Type B pancreatic cell (in vitro differentiated cells): ENCODE measurements at regions not wholly inside any gene's neighbourhood (a gene's known extent, or its start where the extent isn't known, plus 50 kb on each side); places are given as distances from the start of the nearest gene placed in this dataset.
A peak's percentile ranks its signal among the peaks of the same experiment; 100 is the strongest.

Experiments used
- DNase-seq: peaks from one replicate; pipeline ENCODE4 v3.0.0; 2021; ENCODE audit warnings: mixed read lengths; ENCODE audit not compliant: unreplicated experiment; ENCODE audit errors: extremely low spot score
- H3K27ac Mint-ChIP-seq: 2 replicates; pipeline ENCODE4 v1.8.0; 2021; ENCODE audit warnings: mild to moderate bottlenecking, mixed read lengths
- H3K27me3 Mint-ChIP-seq: 2 replicates; pipeline ENCODE4 v1.8.0; 2021; ENCODE audit warnings: mixed read lengths
- H3K36me3 Mint-ChIP-seq: 2 replicates; pipeline ENCODE4 v1.8.0; 2021; ENCODE audit warnings: mixed read lengths
- H3K4me1 Mint-ChIP-seq: one replicate; pipeline ENCODE4 v1.8.0; 2021; ENCODE audit warnings: mixed read lengths; ENCODE audit not compliant: unreplicated experiment
- H3K4me3 Mint-ChIP-seq: 2 replicates; pipeline ENCODE4 v1.8.0; 2021; ENCODE audit warnings: mild to moderate bottlenecking, mixed read lengths
- H3K9me3 Mint-ChIP-seq: 2 replicates; pipeline ENCODE4 v1.8.0; 2021; ENCODE audit warnings: mixed read lengths
- TF ChIP-seq, protein P1 (sequence below): fragments of 200-600 bp; sonication (generic); conservative IDR thresholded peaks from 2 replicates; pipeline ENCODE4 v1.5.0; 2021; ENCODE audit warnings: antibody characterized with exemption, mild to moderate bottlenecking

GRCh38 chr12:63318933-63319332 lies 167.9 kb upstream of the AVPR1A start:
- TF ChIP-seq, protein P1, sequence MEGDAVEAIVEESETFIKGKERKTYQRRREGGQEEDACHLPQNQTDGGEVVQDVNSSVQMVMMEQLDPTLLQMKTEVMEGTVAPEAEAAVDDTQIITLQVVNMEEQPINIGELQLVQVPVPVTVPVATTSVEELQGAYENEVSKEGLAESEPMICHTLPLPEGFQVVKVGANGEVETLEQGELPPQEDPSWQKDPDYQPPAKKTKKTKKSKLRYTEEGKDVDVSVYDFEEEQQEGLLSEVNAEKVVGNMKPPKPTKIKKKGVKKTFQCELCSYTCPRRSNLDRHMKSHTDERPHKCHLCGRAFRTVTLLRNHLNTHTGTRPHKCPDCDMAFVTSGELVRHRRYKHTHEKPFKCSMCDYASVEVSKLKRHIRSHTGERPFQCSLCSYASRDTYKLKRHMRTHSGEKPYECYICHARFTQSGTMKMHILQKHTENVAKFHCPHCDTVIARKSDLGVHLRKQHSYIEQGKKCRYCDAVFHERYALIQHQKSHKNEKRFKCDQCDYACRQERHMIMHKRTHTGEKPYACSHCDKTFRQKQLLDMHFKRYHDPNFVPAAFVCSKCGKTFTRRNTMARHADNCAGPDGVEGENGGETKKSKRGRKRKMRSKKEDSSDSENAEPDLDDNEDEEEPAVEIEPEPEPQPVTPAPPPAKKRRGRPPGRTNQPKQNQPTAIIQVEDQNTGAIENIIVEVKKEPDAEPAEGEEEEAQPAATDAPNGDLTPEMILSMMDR = no peak
- H3K27ac Mint-ChIP-seq = no peak overlapping the region
- H3K27me3 Mint-ChIP-seq = no peaks in the 10 kb centered on the region
- DNase-seq = no peak
- H3K4me1 Mint-ChIP-seq = no peaks in the 10 kb centered on the region
- H3K9me3 Mint-ChIP-seq = no peaks in the 10 kb centered on the region
- H3K4me3 Mint-ChIP-seq = no peak overlapping the region
- no peaks in the 10 kb centered on the region for H3K36me3 Mint-ChIP-seq

DNA sequence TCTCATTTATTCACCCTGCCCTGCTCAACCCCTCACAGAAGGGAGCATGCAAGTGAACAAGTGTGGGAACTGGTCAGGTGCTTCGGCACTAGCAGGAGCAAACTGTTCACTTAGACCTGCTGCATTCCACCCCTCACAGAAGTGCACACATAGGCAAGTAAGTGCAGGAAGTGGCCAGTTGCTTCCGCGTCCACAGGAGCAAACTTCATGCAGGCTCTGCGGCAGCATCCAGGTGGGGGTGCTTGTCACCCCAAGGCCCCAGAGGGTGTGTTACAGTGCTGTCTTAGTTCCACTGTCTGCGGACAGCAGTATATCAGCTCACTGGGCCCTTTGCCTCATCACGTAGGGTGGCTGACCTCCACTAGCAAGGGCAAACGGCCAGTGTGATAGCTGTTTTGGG lies 167.3 kb upstream of the AVPR1A start:
- TF ChIP-seq, protein P1 = no peak

GRCh38 chr12:63317880-63318279 lies 166.9 kb upstream of the AVPR1A start:
- no peak overlapping the region for H3K27ac Mint-ChIP-seq
- TF ChIP-seq, protein P1 = no peak
- H3K9me3 Mint-ChIP-seq = no peaks in the 10 kb centered on the region
- H3K4me1 Mint-ChIP-seq = no peaks in the 10 kb centered on the region
- no peaks in the 10 kb centered on the region for H3K27me3 Mint-ChIP-seq
- no peak for DNase-seq
- no peaks in the 10 kb centered on the region for H3K36me3 Mint-ChIP-seq
- H3K4me3 Mint-ChIP-seq = no peak overlapping the region

More for the DNA sequence above, 167.3 kb upstream of the AVPR1A start:
- H3K27ac Mint-ChIP-seq = no peak overlapping the region
- H3K36me3 Mint-ChIP-seq = no peaks in the 10 kb centered on the region
- no peaks in the 10 kb centered on the region for H3K9me3 Mint-ChIP-seq
- H3K4me1 Mint-ChIP-seq = no peaks in the 10 kb centered on the region
- no peaks in the 10 kb centered on the region for H3K27me3 Mint-ChIP-seq
- H3K4me3 Mint-ChIP-seq = no peak overlapping the region
- DNase-seq = no peak

- no peaks in the 10 kb centered on the region for H3K9me3 Mint-ChIP-seq
- no peak overlapping the region for H3K4me3 Mint-ChIP-seq
- H3K4me1 Mint-ChIP-seq = no peaks in the 10 kb centered on the region
- DNase-seq = no peak
- H3K36me3 Mint-ChIP-seq = no peaks in the 10 kb centered on the region
- TF ChIP-seq, protein P1 = no peak
- H3K27ac Mint-ChIP-seq = no peak overlapping the region
- H3K27me3 Mint-ChIP-seq = no peaks in the 10 kb centered on the region
Observed at GRCh38 chr12:63317286-63317846, 166.4 kb upstream of the AVPR1A start.

GRCh38 chr12:63313139-63313538 lies 162.1 kb upstream of the AVPR1A start:
- Mint-ChIP-seq H3K9me3 (peaks cover 17% of the 10 kb centered on the region), H3K36me3 (peaks cover 3% of the 10 kb centered on the region), H3K4me3 (no peak overlapping the region), H3K27me3 (no peaks in the 10 kb centered on the region), H3K27ac (no peak overlapping the region), H3K4me1 (peaks cover 7% of the 10 kb centered on the region)
- no peak for DNase-seq
- TF ChIP-seq, protein P1 = no peak

DNA sequence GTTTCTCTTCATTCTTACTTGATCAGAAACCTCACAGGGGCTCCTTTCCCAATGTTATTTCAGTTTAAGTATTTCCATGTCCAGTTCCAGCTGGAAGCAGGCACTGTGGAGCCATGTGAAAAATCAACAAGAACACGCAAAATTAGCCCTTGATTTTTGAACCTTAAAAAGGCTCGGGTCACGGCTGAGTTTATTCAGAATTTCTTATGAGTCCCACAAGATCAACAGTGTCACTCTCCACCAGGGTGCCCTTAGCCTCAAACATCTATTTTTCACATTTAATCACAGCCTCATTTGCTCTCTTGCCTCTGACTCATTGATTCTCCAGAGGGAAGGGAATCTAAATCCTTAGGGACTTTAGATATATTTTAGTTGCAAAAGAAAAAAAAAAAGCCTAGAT lies 157.7 kb upstream of the AVPR1A start:
- H3K27ac Mint-ChIP-seq = no peak overlapping the region

More for the DNA sequence above, 157.7 kb upstream of the AVPR1A start:
- peaks cover 17% of the 10 kb centered on the region for H3K9me3 Mint-ChIP-seq
- H3K4me3 Mint-ChIP-seq = peak overlapping the region; percentile 41
- TF ChIP-seq, protein P1 = no peak
- no peak for DNase-seq
- H3K36me3 Mint-ChIP-seq = peaks cover 3% of the 10 kb centered on the region
- peaks cover 17% of the 10 kb centered on the region for H3K4me1 Mint-ChIP-seq
- no peaks in the 10 kb centered on the region for H3K27me3 Mint-ChIP-seq
